ENCODE measurements at regions not wholly inside any gene's neighbourhood (a gene's known extent, or its start where the extent isn't known, plus 50 kb on each side); places are given as distances from the start of the nearest gene placed in this dataset.

- Histone ChIP-seq H3K4me2 (ENCODE audit: low read depth, low read length) (no peak overlapping the region), H3K9ac (ENCODE audit: low read depth, low read length) (no peak overlapping the region), H4K91ac (ENCODE audit: insufficient read depth, low read depth, low read length) (peak overlapping the region; percentile 5; the same call in 1 of the 2 replicates), H3K9me3 (ENCODE audit: control insufficient read depth, insufficient read depth, low read length) (no peaks in the 10 kb centered on the region), H3K4me3 (ENCODE audit: insufficient read depth, low read depth, low read length) (no peak overlapping the region), H3K27me3 (ENCODE audit: control insufficient read depth, insufficient read depth, low read length) (no peaks in the 10 kb centered on the region), H4K8ac (ENCODE audit: low read depth in 2 of 2, low read length in 2 of 2) (no peak overlapping the region), H2BK20ac (ENCODE audit: low read depth, low read length) (no peak overlapping the region), H3K14ac (replicated peaks; ENCODE audit: low read depth, low read length) (no peak overlapping the region), H2AK9ac (replicated peaks; ENCODE audit: low read depth, low read length, poor library complexity) (no peak overlapping the region), H3K9me1 (ENCODE audit: insufficient read depth, low read length) (no peaks in the 10 kb centered on the region; the same call in 1 of the 2 replicates), H3K79me1 (ENCODE audit: low read depth in 1 of 2, low read length in 2 of 2) (no peaks in the 10 kb centered on the region), H3K18ac (ENCODE audit: low read depth, low read length) (no peak overlapping the region), H2BK15ac (ENCODE audit: low read depth, low read length) (no peak overlapping the region), H2AFZ (replicated peaks; ENCODE audit: low read length, poor library complexity) (no peak overlapping the region), H2BK120ac (ENCODE audit: low read depth, low read length) (peak overlapping the region; percentile 1; the same call in 1 of the 2 replicates), H4K5ac (ENCODE audit: low read depth, low read length) (no peak overlapping the region), H4K20me1 (ENCODE audit: insufficient read depth, low read length) (no peaks in the 10 kb centered on the region), H3K27ac (ENCODE audit: insufficient read depth, low read length) (no peak overlapping the region), H2BK5ac (ENCODE audit: low read depth, low read length, poor library complexity, severe bottlenecking) (no peak overlapping the region), H3K36me3 (ENCODE audit: control insufficient read depth, insufficient read depth, low read length) (no peaks in the 10 kb centered on the region), H3K4ac (ENCODE audit: low read depth, low read length) (no peak overlapping the region), H2AK5ac (ENCODE audit: low read depth, low read length) (no peak overlapping the region), H3K56ac (ENCODE audit: extremely low read depth, insufficient read depth, low read length) (no peak overlapping the region), H3K23ac (ENCODE audit: low read depth, low read length) (no peak overlapping the region), H3K4me1 (ENCODE audit: control insufficient read depth, insufficient read depth, low read length) (peaks cover 5% of the 10 kb centered on the region)
- peak; percentile 70 for DNase-seq
- TF ChIP-seq SMC3 (IDR thresholded peaks at IDR 0.05; ENCODE audit: low read depth, low read length) (no peak), FOS (IDR thresholded peaks at IDR 0.05; ENCODE audit: low read depth, low read length) (0 out of 2 replicates have a peak, but pooled peaks have one; percentile 5)
- ChIA-PET POLR2A (ENCODE audit: unreplicated experiment) (no interaction called here), CTCF (no interaction called here)
- no CpG with 5 or more reads among the region's 4 CpGs for WGBS, 2 experiments (ENCODE audit: extremely low coverage in 2 of 2, insufficient read length in 1 of 2)
- BruUV-seq (replicated peaks), result no TSS peak
- intact Hi-C loops (cut with micrococcal nuclease), result no loop called here
- dilution Hi-C loops (cut with HindIII; ENCODE audit: low sequenced_read_pairs, unreplicated experiment), result no loop called here
- in situ Hi-C loops (cut with MboI; ENCODE audit: low sequenced_read_pairs), result no loop called here
- peak; percentile 90 for ATAC-seq (ENCODE audit: low read depth)
These were observed 389.4 kb downstream of the RFC3 start for GRCh38 chr13:34207334-34207733.

All from IMR-90 (cell line).